ENCODE measurements at regions not wholly inside any gene's neighbourhood (a gene's known extent, or its start where the extent isn't known, plus 50 kb on each side); places are given as distances from the start of the nearest gene placed in this dataset.
"Not testable (repeated sequence)": the region's sequence is repeated elsewhere in the genome, so short reads cannot be mapped to it uniquely, and the experiment has no call there.

GRCh38 chrX:54615109-54615508, 85.1 kb downstream of the GNL3L start:
- DNase-seq (ENCODE audit: low read depth): no peak

- no peak for DNase-seq (ENCODE audit: low read depth)
Observed at GRCh38 chrX:54633641-54634040, 103.6 kb downstream of the GNL3L start.

- DNase-seq (ENCODE audit: low read depth): no peak
Observed at GRCh38 chrX:54639018-54639345, 109.0 kb downstream of the GNL3L start.

- peak; percentile 84 for DNase-seq (ENCODE audit: low read depth)
Observed at GRCh38 chrX:54639346-54640102, 109.5 kb downstream of the GNL3L start.

GRCh38 chrX:54640103-54640690, 110.2 kb downstream of the GNL3L start:
- no peak for DNase-seq (ENCODE audit: low read depth)

- no peak for DNase-seq (ENCODE audit: low read depth)
Observed at GRCh38 chrX:54640736-54641135, 110.7 kb downstream of the GNL3L start.

GRCh38 chrX:54641530-54641929, 111.5 kb downstream of the GNL3L start:
- DNase-seq (ENCODE audit: low read depth): no peak

- not testable (repeated sequence) for DNase-seq (ENCODE audit: low read depth)
Observed at GRCh38 chrX:54647607-54648006, 117.6 kb downstream of the GNL3L start.

GRCh38 chrX:54659547-54659946, 129.5 kb downstream of the GNL3L start:
- DNase-seq (ENCODE audit: low read depth): no peak

GRCh38 chrX:54675762-54676161, 122.3 kb downstream of the ITIH6 start:
- no peak for DNase-seq (ENCODE audit: low read depth)

GRCh38 chrX:54695231-54695630, 102.8 kb downstream of the ITIH6 start:
- no peak for DNase-seq (ENCODE audit: low read depth)

- DNase-seq (ENCODE audit: low read depth): no peak
Observed at GRCh38 chrX:54695816-54696487, 102.1 kb downstream of the ITIH6 start.

All from stimulated activated CD8-positive, alpha-beta memory T cell treated with anti-CD3 and anti-CD28 coated beads, Interleukin-12 subunit alpha, Interleukin-12 subunit beta, amount 100 ng/mL, for 1 hour (primary cell).